ENCODE measurements at regions not wholly inside any gene's neighbourhood (a gene's known extent, or its start where the extent isn't known, plus 50 kb on each side); places are given as distances from the start of the nearest gene placed in this dataset.

DNA sequence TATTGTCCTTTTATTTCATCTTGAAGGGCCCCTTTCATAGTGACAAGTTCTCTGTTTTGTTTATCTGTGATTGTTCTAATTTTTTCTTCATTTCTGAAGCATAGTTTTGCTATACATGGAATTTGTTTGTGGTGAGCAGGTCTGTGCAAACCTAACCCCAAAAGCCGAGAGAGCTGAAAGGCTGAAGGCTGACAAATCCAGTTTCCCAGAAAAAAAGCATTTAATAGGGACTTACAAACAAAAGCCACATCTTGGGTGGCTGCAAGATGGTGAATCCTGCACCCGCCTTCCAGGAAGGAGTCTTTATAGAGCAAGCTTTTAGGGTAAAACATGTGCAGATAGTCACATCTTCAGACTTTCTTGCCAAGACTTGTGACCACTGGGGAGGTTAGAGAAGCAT lies 473.4 kb upstream of the TRIB2 start:
- Histone ChIP-seq H3K36me3 (replicated peaks; ENCODE audit: low read depth, low read length) (no peaks in the 10 kb centered on the region), H3K27me3 (ENCODE audit: low read depth, low read length) (no peaks in the 10 kb centered on the region), H3K79me2 (ENCODE audit: low read length) (no peaks in the 10 kb centered on the region), H3K4me2 (ENCODE audit: low read length) (no peak overlapping the region), H3K27ac (ENCODE audit: low read length) (no peak overlapping the region), H2AFZ (ENCODE audit: low read depth, low read length) (no peak overlapping the region), H3K9ac (ENCODE audit: low read length) (no peak overlapping the region), H3K4me1 (ENCODE audit: low read length) (no peaks in the 10 kb centered on the region), H3K4me3 (ENCODE audit: low read length) (no peak overlapping the region), H4K20me1 (ENCODE audit: insufficient read depth, low read length) (no peaks in the 10 kb centered on the region), H3K9me3 (ENCODE audit: insufficient read depth, low read length) (no peaks in the 10 kb centered on the region)
- TF ChIP-seq EZH2phosphoT487 (IDR thresholded peaks at IDR 0.05; ENCODE audit: low read depth) (no peak), CTCF (IDR thresholded peaks at IDR 0.05; ENCODE audit: low read depth, low read length) (no peak)

DNA sequence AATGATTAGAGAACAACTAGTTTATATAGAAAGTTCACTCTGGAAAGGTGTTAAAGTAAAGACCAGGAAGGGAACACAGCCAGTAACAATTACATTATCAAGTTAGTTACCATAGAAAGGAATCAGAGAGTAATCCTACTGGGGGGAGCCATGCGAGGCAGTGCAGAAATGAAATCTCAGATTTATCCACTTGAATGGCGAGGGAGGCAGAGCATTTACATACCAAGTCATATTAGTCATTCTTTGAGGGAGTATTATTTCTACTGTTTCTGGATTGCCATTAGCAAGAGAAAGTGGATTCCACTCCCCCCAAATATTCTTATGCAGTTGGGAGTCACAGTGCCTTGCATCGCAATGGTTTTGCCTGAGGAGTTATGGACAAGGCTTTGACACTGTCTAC lies 472.7 kb upstream of the TRIB2 start:
- Histone ChIP-seq H3K79me2 (ENCODE audit: low read length) (no peaks in the 10 kb centered on the region), H2AFZ (ENCODE audit: low read depth, low read length) (no peak overlapping the region), H3K27me3 (ENCODE audit: low read depth, low read length) (no peaks in the 10 kb centered on the region), H3K27ac (ENCODE audit: low read length) (no peak overlapping the region), H3K4me1 (ENCODE audit: low read length) (no peaks in the 10 kb centered on the region), H3K36me3 (replicated peaks; ENCODE audit: low read depth, low read length) (no peaks in the 10 kb centered on the region), H3K4me2 (ENCODE audit: low read length) (no peak overlapping the region), H3K9me3 (ENCODE audit: insufficient read depth, low read length) (no peaks in the 10 kb centered on the region), H4K20me1 (ENCODE audit: insufficient read depth, low read length) (no peaks in the 10 kb centered on the region), H3K4me3 (ENCODE audit: low read length) (no peak overlapping the region), H3K9ac (ENCODE audit: low read length) (no peak overlapping the region)
- no peak for TF ChIP-seq CTCF (IDR thresholded peaks at IDR 0.05; ENCODE audit: low read depth, low read length)
- no peak for TF ChIP-seq EZH2phosphoT487 (IDR thresholded peaks at IDR 0.05; ENCODE audit: low read depth)

- no peak overlapping the region for H3K27ac ChIP-seq (ENCODE audit: low read length)
- H2AFZ ChIP-seq (ENCODE audit: low read depth, low read length): no peak overlapping the region
- no peaks in the 10 kb centered on the region for H4K20me1 ChIP-seq (ENCODE audit: insufficient read depth, low read length)
- no peaks in the 10 kb centered on the region for H3K79me2 ChIP-seq (ENCODE audit: low read length)
- H3K9ac ChIP-seq (ENCODE audit: low read length): no peak overlapping the region
- no peak for TF ChIP-seq EZH2phosphoT487 (IDR thresholded peaks at IDR 0.05; ENCODE audit: low read depth)
- TF ChIP-seq CTCF (IDR thresholded peaks at IDR 0.05; ENCODE audit: low read depth, low read length): no peak
- H3K4me3 ChIP-seq (ENCODE audit: low read length): no peak overlapping the region
- no peaks in the 10 kb centered on the region for H3K36me3 ChIP-seq (replicated peaks; ENCODE audit: low read depth, low read length)
- H3K9me3 ChIP-seq (ENCODE audit: insufficient read depth, low read length): no peaks in the 10 kb centered on the region
- H3K4me1 ChIP-seq (ENCODE audit: low read length): no peaks in the 10 kb centered on the region
- no peaks in the 10 kb centered on the region; the same call in 1 of the 2 replicates for H3K27me3 ChIP-seq (ENCODE audit: low read depth, low read length)
- no peak overlapping the region for H3K4me2 ChIP-seq (ENCODE audit: low read length)
These were observed 465.6 kb upstream of the TRIB2 start for GRCh38 chr2:12251121-12251520.

GRCh38 chr2:12251749-12252148 lies 465.0 kb upstream of the TRIB2 start:
- Histone ChIP-seq H4K20me1 (ENCODE audit: insufficient read depth, low read length) (no peaks in the 10 kb centered on the region), H3K27me3 (ENCODE audit: low read depth, low read length) (no peaks in the 10 kb centered on the region; the same call in 1 of the 2 replicates), H3K36me3 (replicated peaks; ENCODE audit: low read depth, low read length) (no peaks in the 10 kb centered on the region), H3K9ac (ENCODE audit: low read length) (no peak overlapping the region), H3K79me2 (ENCODE audit: low read length) (no peaks in the 10 kb centered on the region), H3K27ac (ENCODE audit: low read length) (no peak overlapping the region), H3K4me1 (ENCODE audit: low read length) (no peaks in the 10 kb centered on the region), H3K4me2 (ENCODE audit: low read length) (no peak overlapping the region), H3K9me3 (ENCODE audit: insufficient read depth, low read length) (no peaks in the 10 kb centered on the region), H2AFZ (ENCODE audit: low read depth, low read length) (no peak overlapping the region), H3K4me3 (ENCODE audit: low read length) (no peak overlapping the region)
- TF ChIP-seq CTCF (IDR thresholded peaks at IDR 0.05; ENCODE audit: low read depth, low read length) (no peak), EZH2phosphoT487 (IDR thresholded peaks at IDR 0.05; ENCODE audit: low read depth) (no peak)
